ENCODE measurements at regions not wholly inside any gene's neighbourhood (a gene's known extent, or its start where the extent isn't known, plus 50 kb on each side); places are given as distances from the start of the nearest gene placed in this dataset.
"Not testable (repeated sequence)": the region's sequence is repeated elsewhere in the genome, so short reads cannot be mapped to it uniquely, and the experiment has no call there.

DNA sequence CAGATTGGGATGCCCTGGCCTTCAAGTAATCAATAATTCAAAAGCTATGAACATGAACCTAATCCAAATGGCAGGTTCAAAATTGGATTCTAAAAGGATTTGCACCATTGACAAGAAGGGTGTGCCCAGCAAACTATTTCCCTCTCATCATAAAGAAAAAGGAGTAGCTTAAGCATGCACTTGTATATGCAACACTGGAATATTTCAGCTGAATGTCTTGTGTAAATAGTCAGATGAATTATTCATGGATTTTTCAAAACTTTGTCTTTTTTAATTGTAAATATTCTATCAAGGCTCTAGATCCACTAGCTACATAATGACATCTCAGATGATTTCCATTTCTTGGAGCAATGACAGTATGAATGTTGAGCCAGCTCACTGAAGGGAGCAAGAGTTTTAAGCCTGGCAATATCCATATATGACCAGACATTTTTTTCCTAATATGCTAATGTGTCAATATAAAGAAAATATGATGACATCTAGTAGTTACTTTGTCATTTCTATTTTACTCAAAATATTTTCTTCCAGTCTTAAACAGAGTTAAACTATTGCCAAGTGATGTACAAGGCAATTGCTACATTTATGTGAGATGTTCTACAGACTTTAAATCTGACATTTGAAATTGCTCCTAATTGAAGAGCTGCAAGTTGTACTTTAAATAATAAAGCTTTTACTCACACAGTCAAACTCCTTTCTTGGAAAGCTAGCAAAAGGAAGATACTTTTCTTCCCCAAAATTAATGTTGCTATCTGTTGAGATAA, 230.5 kb upstream of the AGTR1 start:
- Mint-ChIP-seq H3K27me3 (no peaks in the 10 kb centered on the region), H3K27ac (no peak overlapping the region), H3K9me3 (no peaks in the 10 kb centered on the region), H3K36me3 (no peaks in the 10 kb centered on the region), H3K4me1 (no peaks in the 10 kb centered on the region), H3K4me3 (no peak overlapping the region)
- no peak for DNase-seq
- CTCF ChIA-PET, result no interaction called here

DNA sequence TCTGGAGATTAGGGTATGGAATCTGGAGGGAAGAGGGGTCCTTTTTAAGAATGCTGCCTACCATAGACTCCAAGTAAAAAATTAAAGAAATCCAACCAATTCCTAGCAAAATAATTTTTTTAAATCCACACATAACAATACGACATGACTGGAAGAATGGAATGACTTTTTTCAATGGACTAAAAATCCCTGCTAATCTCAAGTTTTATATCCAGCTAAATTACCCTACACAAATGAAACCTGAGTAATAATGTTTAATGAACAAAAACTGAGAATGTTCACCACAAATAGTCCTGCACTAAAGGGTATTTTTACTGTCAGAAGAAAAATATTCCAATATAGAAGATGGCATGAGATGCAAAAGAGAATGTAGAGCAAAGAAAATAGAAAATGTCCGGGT, 220.3 kb upstream of the AGTR1 start:
- no peak for DNase-seq
- H3K4me3 Mint-ChIP-seq, result no peak overlapping the region
- no peaks in the 10 kb centered on the region for H3K36me3 Mint-ChIP-seq
- H3K27ac Mint-ChIP-seq, result no peak overlapping the region
- no peaks in the 10 kb centered on the region for H3K4me1 Mint-ChIP-seq
- H3K9me3 Mint-ChIP-seq, result peaks cover 6% of the 10 kb centered on the region
- H3K27me3 Mint-ChIP-seq, result no peaks in the 10 kb centered on the region
- CTCF ChIA-PET, result no interaction called here

GRCh38 chr3:148493631-148494030, 204.1 kb upstream of the AGTR1 start:
- Mint-ChIP-seq H3K27ac (no peak overlapping the region), H3K36me3 (no peaks in the 10 kb centered on the region), H3K4me3 (no peak overlapping the region), H3K4me1 (no peaks in the 10 kb centered on the region), H3K27me3 (no peaks in the 10 kb centered on the region), H3K9me3 (peaks cover 4% of the 10 kb centered on the region)
- CTCF ChIA-PET, result no interaction called here
- DNase-seq, result no peak

DNA sequence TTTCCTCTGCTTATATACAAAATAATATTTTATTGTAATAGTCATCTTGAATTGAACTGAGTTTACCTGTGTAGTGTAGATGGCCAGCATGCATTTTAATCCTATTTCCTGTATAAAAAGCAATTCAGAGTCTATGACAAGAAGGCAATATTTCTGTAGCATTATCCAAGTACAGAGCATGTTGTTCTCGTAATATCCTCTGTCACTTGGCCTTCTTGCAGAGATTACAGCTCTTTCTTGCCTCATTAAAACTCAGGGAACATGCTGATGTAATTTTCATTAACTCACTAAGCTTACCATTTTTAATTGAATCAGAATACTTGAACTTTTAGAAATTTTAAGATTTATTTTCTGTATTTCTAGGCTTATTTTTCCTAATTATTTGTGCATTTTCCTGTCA, 203.3 kb upstream of the AGTR1 start:
- CTCF ChIA-PET, result interaction anchor here (0.6 kb wide), 1 partner anchor 44 kb away, joined by 3 read pairs; no protein-coding TSS in a partner anchor
- H3K27ac Mint-ChIP-seq, result no peak overlapping the region
- DNase-seq, result no peak
- H3K4me1 Mint-ChIP-seq, result no peaks in the 10 kb centered on the region
- no peak overlapping the region for H3K4me3 Mint-ChIP-seq
- H3K36me3 Mint-ChIP-seq, result no peaks in the 10 kb centered on the region
- no peaks in the 10 kb centered on the region for H3K27me3 Mint-ChIP-seq
- H3K9me3 Mint-ChIP-seq, result peaks cover 2% of the 10 kb centered on the region

DNA sequence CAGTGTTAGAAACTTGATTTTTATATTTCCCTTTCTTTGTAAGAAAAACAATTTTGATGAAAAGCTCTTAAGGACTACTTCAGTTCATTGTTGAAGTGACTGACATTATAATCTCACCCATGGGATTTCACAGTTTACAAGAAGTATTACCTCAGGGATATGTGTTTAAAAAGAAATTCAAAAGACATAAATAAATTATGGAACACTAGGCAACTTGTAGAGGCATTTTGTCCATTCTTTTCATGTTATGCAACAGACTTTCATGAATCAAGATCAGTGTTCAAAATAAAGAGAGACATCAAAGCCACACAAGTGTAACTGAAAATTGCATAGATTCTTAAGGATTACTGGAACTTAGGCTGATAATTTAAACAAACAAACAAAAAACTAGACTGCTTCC, 196.8 kb upstream of the AGTR1 start:
- Mint-ChIP-seq H3K9me3 (peaks cover 3% of the 10 kb centered on the region), H3K27ac (no peak overlapping the region), H3K27me3 (no peaks in the 10 kb centered on the region), H3K4me3 (no peak overlapping the region), H3K4me1 (no peaks in the 10 kb centered on the region), H3K36me3 (no peaks in the 10 kb centered on the region)
- no peak for DNase-seq
- CTCF ChIA-PET, result no interaction called here

DNA sequence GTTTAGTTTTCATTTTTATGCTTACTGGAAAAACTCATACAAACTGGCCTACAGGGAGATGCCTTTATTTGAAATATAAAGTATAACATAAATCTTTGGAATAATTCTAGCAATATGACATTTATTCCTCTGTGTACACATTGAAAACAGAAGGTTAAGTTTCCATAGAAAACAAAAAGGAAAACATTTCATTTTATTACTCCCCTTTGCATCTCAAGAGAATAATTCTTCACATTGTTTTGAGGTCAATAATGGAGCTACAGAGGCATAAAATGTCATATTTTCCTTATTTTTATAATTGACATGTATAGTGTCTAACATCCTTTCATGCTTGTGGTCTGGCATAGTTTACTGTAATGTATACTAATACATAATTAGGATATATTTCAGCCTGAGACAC, 187.6 kb upstream of the AGTR1 start:
- H3K4me3 Mint-ChIP-seq, result no peak overlapping the region
- H3K27ac Mint-ChIP-seq, result no peak overlapping the region
- no peaks in the 10 kb centered on the region for H3K9me3 Mint-ChIP-seq
- H3K27me3 Mint-ChIP-seq, result no peaks in the 10 kb centered on the region
- CTCF ChIA-PET, result no interaction called here
- no peaks in the 10 kb centered on the region for H3K4me1 Mint-ChIP-seq
- DNase-seq, result no peak
- no peaks in the 10 kb centered on the region for H3K36me3 Mint-ChIP-seq

GRCh38 chr3:148510561-148510960, 187.1 kb upstream of the AGTR1 start:
- no peak overlapping the region for H3K4me3 Mint-ChIP-seq
- no peak overlapping the region for H3K27ac Mint-ChIP-seq
- H3K9me3 Mint-ChIP-seq, result no peaks in the 10 kb centered on the region
- CTCF ChIA-PET, result no interaction called here
- H3K36me3 Mint-ChIP-seq, result no peaks in the 10 kb centered on the region
- no peaks in the 10 kb centered on the region for H3K4me1 Mint-ChIP-seq
- no peak for DNase-seq
- H3K27me3 Mint-ChIP-seq, result no peaks in the 10 kb centered on the region

DNA sequence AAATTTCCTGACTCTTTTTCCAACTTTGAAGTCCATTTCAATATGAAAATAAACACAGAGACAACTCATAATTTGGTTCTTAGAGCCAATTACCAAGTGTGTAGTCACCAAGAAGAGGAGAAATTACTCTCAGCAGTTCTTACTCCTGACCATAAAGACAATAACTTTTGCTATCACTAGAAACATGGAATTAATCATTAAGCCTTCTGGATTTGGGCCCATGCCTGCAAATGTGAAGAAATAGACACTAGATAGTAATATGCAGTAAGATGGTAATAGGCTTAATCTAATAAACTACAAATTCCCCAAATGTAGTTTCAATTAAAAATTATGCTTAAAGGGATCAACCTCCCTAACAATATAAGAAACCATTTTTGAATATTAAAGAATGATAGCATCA, 185.1 kb upstream of the AGTR1 start:
- Mint-ChIP-seq H3K4me1 (no peaks in the 10 kb centered on the region), H3K27ac (no peak overlapping the region), H3K36me3 (no peaks in the 10 kb centered on the region), H3K9me3 (no peaks in the 10 kb centered on the region), H3K4me3 (no peak overlapping the region), H3K27me3 (no peaks in the 10 kb centered on the region)
- DNase-seq, result no peak
- CTCF ChIA-PET, result no interaction called here

DNA sequence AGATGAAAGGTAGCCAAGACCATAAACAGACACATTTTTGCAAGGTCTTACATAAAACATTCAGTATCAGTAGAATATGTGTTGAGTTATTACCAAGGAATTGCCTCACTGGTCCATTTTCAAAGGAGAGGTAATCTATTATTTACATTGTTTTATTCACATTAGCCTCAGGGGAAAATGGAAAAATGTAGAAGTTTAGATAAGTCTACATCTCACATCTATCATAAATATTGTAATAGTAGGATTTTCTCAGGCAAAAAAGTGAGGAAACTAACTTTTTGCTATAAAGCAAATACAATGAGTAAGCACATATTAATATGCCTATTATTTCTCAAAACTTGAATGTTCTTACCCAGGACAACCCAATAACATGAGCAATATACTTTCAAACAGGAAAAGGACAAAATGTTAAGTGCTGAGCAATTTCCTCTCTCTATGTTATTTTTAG, 184.6 kb upstream of the AGTR1 start:
- Mint-ChIP-seq H3K9me3 (peaks cover under 1% of the 10 kb centered on the region), H3K36me3 (no peaks in the 10 kb centered on the region), H3K4me3 (no peak overlapping the region), H3K4me1 (no peaks in the 10 kb centered on the region), H3K27ac (no peak overlapping the region), H3K27me3 (no peaks in the 10 kb centered on the region)
- no peak for DNase-seq
- CTCF ChIA-PET, result no interaction called here

GRCh38 chr3:148518520-148518919, 179.2 kb upstream of the AGTR1 start:
- H3K36me3 Mint-ChIP-seq, result no peaks in the 10 kb centered on the region
- CTCF ChIA-PET, result no interaction called here
- no peak overlapping the region for H3K27ac Mint-ChIP-seq
- peaks cover 5% of the 10 kb centered on the region for H3K9me3 Mint-ChIP-seq
- no peaks in the 10 kb centered on the region for H3K27me3 Mint-ChIP-seq
- no peaks in the 10 kb centered on the region for H3K4me1 Mint-ChIP-seq
- DNase-seq, result no peak
- H3K4me3 Mint-ChIP-seq, result no peak overlapping the region

GRCh38 chr3:148525621-148526020, 172.1 kb upstream of the AGTR1 start:
- CTCF ChIA-PET, H3K36me3 Mint-ChIP-seq: not testable (repeated sequence)

DNA sequence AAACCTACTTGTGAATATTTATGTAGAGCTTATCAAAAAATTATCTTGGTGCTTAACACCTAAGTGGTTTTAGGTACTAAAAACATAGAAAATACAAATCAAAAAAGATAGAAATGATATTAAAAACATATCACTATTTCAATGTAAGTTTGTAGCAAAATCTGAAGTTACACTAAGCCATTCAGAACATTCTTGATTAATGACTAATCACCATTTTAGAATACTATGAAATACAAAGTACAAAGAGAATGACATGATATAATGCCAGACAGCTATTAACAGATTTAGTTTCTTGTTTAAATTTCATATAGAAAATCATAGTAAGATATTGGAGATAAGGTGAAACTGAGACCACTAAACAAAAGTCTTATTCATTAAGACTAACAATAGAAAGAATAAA, 169.7 kb upstream of the AGTR1 start:
- CTCF ChIA-PET, result no interaction called here
- Mint-ChIP-seq H3K27ac (no peak overlapping the region), H3K27me3 (no peaks in the 10 kb centered on the region), H3K4me3 (no peak overlapping the region), H3K9me3 (peaks cover 11% of the 10 kb centered on the region), H3K36me3 (no peaks in the 10 kb centered on the region), H3K4me1 (no peaks in the 10 kb centered on the region)
- DNase-seq, result no peak

More at GRCh38 chr3:148525621-148526020, 172.1 kb upstream of the AGTR1 start:
- H3K4me1 Mint-ChIP-seq, H3K9me3 Mint-ChIP-seq, DNase-seq, H3K4me3 Mint-ChIP-seq, H3K27ac Mint-ChIP-seq, H3K27me3 Mint-ChIP-seq: not testable (repeated sequence)

GRCh38 chr3:148531836-148532235, 165.9 kb upstream of the AGTR1 start:
- CTCF ChIA-PET, result no interaction called here
- H3K27me3 Mint-ChIP-seq, result no peaks in the 10 kb centered on the region
- no peaks in the 10 kb centered on the region for H3K36me3 Mint-ChIP-seq
- DNase-seq, result no peak
- no peak overlapping the region for H3K27ac Mint-ChIP-seq
- H3K4me3 Mint-ChIP-seq, result no peak overlapping the region
- H3K9me3 Mint-ChIP-seq, result peaks cover 7% of the 10 kb centered on the region
- no peaks in the 10 kb centered on the region for H3K4me1 Mint-ChIP-seq

- Mint-ChIP-seq H3K36me3 (no peaks in the 10 kb centered on the region), H3K4me3 (no peak overlapping the region), H3K4me1 (no peaks in the 10 kb centered on the region), H3K27ac (no peak overlapping the region), H3K9me3 (peaks cover 3% of the 10 kb centered on the region), H3K27me3 (no peaks in the 10 kb centered on the region)
- no peak for DNase-seq
- CTCF ChIA-PET, result no interaction called here
Observed at GRCh38 chr3:148532326-148532725, 165.4 kb upstream of the AGTR1 start.

DNA sequence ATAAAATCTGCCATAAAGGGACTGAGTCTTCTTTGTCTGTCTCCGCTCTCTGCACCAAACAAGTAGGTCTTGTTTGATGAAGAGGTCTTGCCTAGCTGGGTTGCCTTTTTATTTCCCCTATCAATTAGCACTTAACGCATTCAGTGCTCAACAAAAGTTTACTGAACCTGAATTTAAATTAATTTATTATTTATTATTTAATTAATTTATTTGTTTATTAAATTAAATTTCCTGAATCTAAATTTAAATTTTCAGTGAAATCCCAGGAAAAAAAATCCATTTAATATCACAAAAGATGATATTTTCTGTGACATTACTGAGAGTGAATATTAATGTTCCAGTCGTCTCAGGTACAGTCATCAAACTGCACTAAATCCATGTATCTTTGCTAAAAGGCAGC, 164.9 kb upstream of the AGTR1 start:
- Mint-ChIP-seq H3K4me3 (no peak overlapping the region), H3K4me1 (no peaks in the 10 kb centered on the region), H3K27me3 (no peaks in the 10 kb centered on the region), H3K27ac (no peak overlapping the region), H3K9me3 (peaks cover 3% of the 10 kb centered on the region), H3K36me3 (no peaks in the 10 kb centered on the region)
- DNase-seq, result no peak
- CTCF ChIA-PET, result no interaction called here
